Parathyroid adenoma (tissue), 2 donors: ENCODE measurements at regions not wholly inside any gene's neighbourhood (a gene's known extent, or its start where the extent isn't known, plus 50 kb on each side); places are given as distances from the start of the nearest gene placed in this dataset.
A peak's percentile ranks its signal among the peaks of the same experiment; 100 is the strongest.

Source experiments
- H2AFZ ChIP-seq: fragments of 300-600 bp; sonication (generic); one replicate; pipeline ENCODE4 v1.7.0; 2017; ENCODE audit warnings: antibody characterized with exemption, mild to moderate bottlenecking
- H3K27ac ChIP-seq: fragments of 300-600 bp; sonication (generic); one replicate; pipeline ENCODE4 v1.7.0; 2017
- H3K27me3 ChIP-seq: fragments of 300-600 bp; sonication (generic); one replicate; pipeline ENCODE4 v1.7.0; 2017; ENCODE audit warnings: low read length; ENCODE audit not compliant: control insufficient read depth, insufficient read depth
- H3K36me3 ChIP-seq: fragments of 300-600 bp; sonication (generic); one replicate; pipeline ENCODE4 v1.7.0; 2017; ENCODE audit warnings: low read length; ENCODE audit not compliant: control insufficient read depth, insufficient read depth
- H3K4me1 ChIP-seq: fragments of 300-600 bp; sonication (generic); one replicate; pipeline ENCODE4 v1.7.0; 2017; ENCODE audit warnings: control low read depth
- H3K4me2 ChIP-seq: fragments of 300-600 bp; sonication (generic); one replicate; pipeline ENCODE4 v1.7.0; 2017; ENCODE audit warnings: low read length
- H3K4me3 ChIP-seq: fragments of 300-600 bp; sonication (generic); one replicate; pipeline ENCODE4 v1.7.0; 2017; ENCODE audit warnings: low read depth, low read length
- H3K79me2 ChIP-seq: fragments of 300-600 bp; sonication (generic); one replicate; pipeline ENCODE4 v1.7.0; 2017; ENCODE audit warnings: control low read depth
- H3K9ac ChIP-seq: fragments of 300-600 bp; sonication (generic); one replicate; pipeline ENCODE4 v1.7.0; 2017; ENCODE audit warnings: mild to moderate bottlenecking
- H3K9me3 ChIP-seq: fragments of 300-600 bp; sonication (generic); one replicate; pipeline ENCODE4 v1.7.0; 2017; ENCODE audit warnings: low read length; ENCODE audit not compliant: control insufficient read depth
- CTCF ChIP-seq: fragments of 300-600 bp; sonication (generic); IDR thresholded peaks from one replicate; pipeline ENCODE4 v1.7.0; 2017; ENCODE audit warnings: antibody characterized with exemption, mild to moderate bottlenecking
- donor health status: primary hyperparathyroidism.

GRCh38 chr11:70711911-70712185 lies 313.5 kb downstream of the CTTN start:
- H3K9me3 ChIP-seq, result no peaks in the 10 kb centered on the region
- no peaks in the 10 kb centered on the region for H3K79me2 ChIP-seq
- no peak for TF ChIP-seq CTCF
- H3K36me3 ChIP-seq, result no peaks in the 10 kb centered on the region
- H3K4me1 ChIP-seq, result no peaks in the 10 kb centered on the region
- no peak overlapping the region for H3K4me3 ChIP-seq
- H3K27ac ChIP-seq, result no peak overlapping the region
- H2AFZ ChIP-seq, result no peak overlapping the region
- no peak overlapping the region for H3K4me2 ChIP-seq
- no peaks in the 10 kb centered on the region for H3K27me3 ChIP-seq
- no peak overlapping the region for H3K9ac ChIP-seq

GRCh38 chr11:70712471-70712870 lies 314.1 kb downstream of the CTTN start:
- TF ChIP-seq CTCF, result no peak

GRCh38 chr11:70713086-70713835 lies 314.9 kb downstream of the CTTN start:
- Histone ChIP-seq H3K4me2 (no peak overlapping the region), H3K4me3 (no peak overlapping the region), H3K9me3 (no peaks in the 10 kb centered on the region), H3K27ac (no peak overlapping the region), H3K9ac (no peak overlapping the region), H3K36me3 (no peaks in the 10 kb centered on the region), H2AFZ (no peak overlapping the region), H3K27me3 (no peaks in the 10 kb centered on the region), H3K4me1 (no peaks in the 10 kb centered on the region), H3K79me2 (no peaks in the 10 kb centered on the region)
- no peak for TF ChIP-seq CTCF

More at GRCh38 chr11:70712471-70712870, 314.1 kb downstream of the CTTN start:
- Histone ChIP-seq H3K79me2 (no peaks in the 10 kb centered on the region), H3K4me1 (no peaks in the 10 kb centered on the region), H3K36me3 (no peaks in the 10 kb centered on the region), H3K4me2 (no peak overlapping the region), H3K4me3 (no peak overlapping the region), H3K27me3 (no peaks in the 10 kb centered on the region), H3K9ac (no peak overlapping the region), H3K9me3 (no peaks in the 10 kb centered on the region), H2AFZ (no peak overlapping the region), H3K27ac (peak overlapping the region; percentile 36)

- H3K27me3 ChIP-seq, result no peaks in the 10 kb centered on the region
- no peak overlapping the region for H3K4me2 ChIP-seq
- H3K4me1 ChIP-seq, result no peaks in the 10 kb centered on the region
- TF ChIP-seq CTCF, result no peak
- H3K27ac ChIP-seq, result no peak overlapping the region
- no peaks in the 10 kb centered on the region for H3K79me2 ChIP-seq
- H3K9me3 ChIP-seq, result no peaks in the 10 kb centered on the region
- no peaks in the 10 kb centered on the region for H3K36me3 ChIP-seq
- H2AFZ ChIP-seq, result no peak overlapping the region
- H3K4me3 ChIP-seq, result no peak overlapping the region
- H3K9ac ChIP-seq, result no peak overlapping the region
Observed at GRCh38 chr11:70713988-70714665, 315.8 kb downstream of the CTTN start.
